Karpas-422 (cell line): ENCODE measurements at regions not wholly inside any gene's neighbourhood (a gene's known extent, or its start where the extent isn't known, plus 50 kb on each side); places are given as distances from the start of the nearest gene placed in this dataset.
A peak's percentile ranks its signal among the peaks of the same experiment; 100 is the strongest.
"Not testable (repeated sequence)": the region's sequence is repeated elsewhere in the genome, so short reads cannot be mapped to it uniquely, and the experiment has no call there.

Experiments
- DNase-seq: peaks from one replicate; pipeline ENCODE4 v3.0.0-alpha.2; 2015
- H2AFZ ChIP-seq: fragments of 200-600 bp; sonication (generic); 2 replicates; pipeline ENCODE4 v1.6.1; 2014; ENCODE audit warnings: antibody characterized with exemption, low read length, mixed read lengths
- H3K27ac ChIP-seq: fragments of 200-600 bp; sonication (generic); 2 replicates; pipeline ENCODE4 v1.5.1; 2014; ENCODE audit warnings: mild to moderate bottlenecking, low read length, moderate library complexity
- H3K27me3 ChIP-seq: fragments of 200-600 bp; sonication (generic); 2 replicates; pipeline ENCODE4 v1.6.1; 2014; ENCODE audit warnings: low read length, mixed read lengths
- H3K36me3 ChIP-seq: fragments of 200-600 bp; sonication (generic); 2 replicates; pipeline ENCODE4 v1.6.1; 2014; ENCODE audit warnings: low read length, mixed read lengths; ENCODE audit not compliant: insufficient read depth
- H3K4me1 ChIP-seq: fragments of 200-600 bp; sonication (generic); 2 replicates; pipeline ENCODE4 v1.6.1; 2014; ENCODE audit warnings: mild to moderate bottlenecking, low read length, mixed read lengths
- H3K4me2 ChIP-seq: fragments of 200-600 bp; sonication (generic); 2 replicates; pipeline ENCODE4 v1.6.1; 2014; ENCODE audit warnings: low read length, low read depth, mild to moderate bottlenecking; ENCODE audit not compliant: poor library complexity, severe bottlenecking
- H3K4me3 ChIP-seq: fragments of 200-600 bp; sonication (generic); 2 replicates; pipeline ENCODE4 v1.5.1; 2014; ENCODE audit warnings: mild to moderate bottlenecking, antibody characterized with exemption, low read length, mixed read lengths
- H3K79me2 ChIP-seq: fragments of 200-600 bp; sonication (generic); 2 replicates; pipeline ENCODE4 v1.6.1; 2014; ENCODE audit warnings: mild to moderate bottlenecking, low read length, mixed read lengths
- H3K9ac ChIP-seq: fragments of 200-600 bp; sonication (generic); 2 replicates; pipeline ENCODE4 v1.6.0; 2014; ENCODE audit warnings: low read length
- H3K9me2 ChIP-seq: fragments of 200-600 bp; sonication (generic), shearing (Covaris generic); replicated peaks from 2 replicates; pipeline ENCODE4 v1.6.0; 2014; ENCODE audit warnings: mild to moderate bottlenecking, low read length, moderate library complexity; ENCODE audit not compliant: insufficient read depth
- H3K9me3 ChIP-seq: fragments of 300-700, 200-600 bp; sonication (generic); 2 replicates; pipeline ENCODE4 v1.6.1; 2014; ENCODE audit warnings: low read length, mixed read lengths
- H4K20me1 ChIP-seq: fragments of 200-600 bp; sonication (generic); 2 replicates; pipeline ENCODE4 v1.6.1; 2014; ENCODE audit warnings: mild to moderate bottlenecking, antibody characterized with exemption, low read length, low read depth; ENCODE audit not compliant: insufficient read depth

DNA sequence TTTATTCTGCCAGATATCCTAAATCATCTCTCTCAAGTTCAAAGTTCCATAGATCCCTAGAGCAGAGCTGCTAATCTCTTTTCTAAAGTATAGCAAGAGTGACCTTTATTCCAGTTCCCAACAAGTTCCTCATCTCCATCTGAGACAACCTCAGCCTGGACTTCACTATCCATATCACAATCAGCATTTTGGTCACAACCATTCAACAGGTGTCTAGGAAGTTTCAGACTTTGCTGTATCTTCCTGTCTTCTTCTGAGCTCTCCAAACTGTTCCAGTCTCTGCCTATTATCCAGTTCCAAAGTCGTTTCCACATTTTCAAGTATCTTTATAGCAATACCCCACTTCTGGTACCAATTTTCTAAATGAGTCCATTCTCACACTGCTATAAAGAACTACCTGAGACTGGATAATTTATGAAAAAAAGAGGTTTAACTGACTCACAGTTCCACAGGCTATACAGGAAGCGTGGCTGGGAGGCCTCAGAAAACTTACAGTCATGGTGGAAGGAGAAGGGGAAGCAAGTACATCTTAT lies 148.7 kb upstream of the FNDC3A start:
- DNase-seq, H3K4me3 ChIP-seq, H2AFZ ChIP-seq, H3K36me3 ChIP-seq, H3K9ac ChIP-seq, H4K20me1 ChIP-seq, H3K27me3 ChIP-seq, H3K4me2 ChIP-seq, H3K79me2 ChIP-seq, H3K9me2 ChIP-seq, H3K27ac ChIP-seq: not testable (repeated sequence)
- H3K4me1 ChIP-seq, result peaks cover 38% of the 10 kb centered on the region
- H3K9me3 ChIP-seq, result peaks cover 14% of the 10 kb centered on the region

DNA sequence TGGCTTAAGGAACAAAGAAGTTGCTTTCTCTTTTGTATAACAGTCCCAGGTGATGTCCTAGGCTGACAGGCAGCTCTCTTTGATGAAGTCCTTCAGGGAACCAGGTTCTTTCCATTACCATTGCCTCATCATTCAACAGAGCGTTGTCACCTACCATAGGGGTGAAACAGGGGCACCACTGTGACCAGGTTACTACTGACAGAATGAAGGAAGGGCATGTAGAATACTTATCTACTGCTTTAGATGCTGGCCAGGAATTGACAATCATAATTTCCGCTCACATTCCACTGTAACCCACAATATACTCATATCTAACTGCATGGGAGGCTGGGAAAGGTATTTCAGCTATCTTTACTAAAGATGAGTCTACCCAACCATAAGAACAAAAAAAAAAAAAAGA lies 148.0 kb upstream of the FNDC3A start:
- no peak for DNase-seq
- Histone ChIP-seq H3K4me3 (no peak overlapping the region), H2AFZ (no peak overlapping the region), H3K4me2 (no peak overlapping the region), H3K9ac (no peak overlapping the region), H3K27me3 (no peaks in the 10 kb centered on the region), H3K9me2 (no peaks in the 10 kb centered on the region), H3K9me3 (peaks cover 14% of the 10 kb centered on the region), H3K27ac (peak overlapping the region; percentile 88; the same call in 1 of the 2 replicates), H4K20me1 (no peaks in the 10 kb centered on the region), H3K4me1 (peaks cover 38% of the 10 kb centered on the region), H3K36me3 (no peaks in the 10 kb centered on the region; the same call in 1 of the 2 replicates), H3K79me2 (no peaks in the 10 kb centered on the region)

DNA sequence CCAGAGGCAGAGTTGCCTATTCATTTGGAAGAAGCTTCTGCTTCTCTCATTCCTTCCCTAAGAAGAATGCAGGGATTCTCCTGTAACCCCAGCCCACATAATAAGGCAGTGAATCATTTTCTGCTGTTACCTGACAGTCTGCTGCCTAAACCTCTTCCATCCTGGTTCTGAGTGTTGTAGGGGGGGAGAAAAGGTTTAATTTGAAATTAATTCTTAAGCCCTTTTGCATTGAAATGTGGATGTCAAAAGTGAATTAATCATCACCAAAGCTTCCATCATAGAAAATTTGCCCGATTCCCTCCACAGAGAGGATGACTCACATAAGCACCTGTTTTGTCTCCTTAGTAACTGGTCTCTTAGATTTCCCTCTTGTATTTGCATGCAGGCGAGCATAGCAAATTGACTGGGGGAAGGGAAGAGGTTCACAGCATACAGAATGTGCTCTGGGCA lies 146.7 kb upstream of the FNDC3A start:
- peak overlapping the region; percentile 47 for H3K9ac ChIP-seq
- peaks cover 14% of the 10 kb centered on the region for H3K9me3 ChIP-seq
- no peaks in the 10 kb centered on the region; the same call in 1 of the 2 replicates for H3K36me3 ChIP-seq
- peak overlapping the region; percentile 88 for H3K27ac ChIP-seq
- DNase-seq, result peak; percentile 91
- H3K79me2 ChIP-seq, result no peaks in the 10 kb centered on the region
- no peaks in the 10 kb centered on the region for H3K27me3 ChIP-seq
- H4K20me1 ChIP-seq, result no peaks in the 10 kb centered on the region
- peak overlapping the region; percentile 63 for H3K4me2 ChIP-seq
- peak overlapping the region; percentile 19; the same call in 1 of the 2 replicates for H2AFZ ChIP-seq
- peaks cover 38% of the 10 kb centered on the region for H3K4me1 ChIP-seq
- peak overlapping the region; percentile 39; the same call in 1 of the 2 replicates for H3K4me3 ChIP-seq
- no peaks in the 10 kb centered on the region for H3K9me2 ChIP-seq

DNA sequence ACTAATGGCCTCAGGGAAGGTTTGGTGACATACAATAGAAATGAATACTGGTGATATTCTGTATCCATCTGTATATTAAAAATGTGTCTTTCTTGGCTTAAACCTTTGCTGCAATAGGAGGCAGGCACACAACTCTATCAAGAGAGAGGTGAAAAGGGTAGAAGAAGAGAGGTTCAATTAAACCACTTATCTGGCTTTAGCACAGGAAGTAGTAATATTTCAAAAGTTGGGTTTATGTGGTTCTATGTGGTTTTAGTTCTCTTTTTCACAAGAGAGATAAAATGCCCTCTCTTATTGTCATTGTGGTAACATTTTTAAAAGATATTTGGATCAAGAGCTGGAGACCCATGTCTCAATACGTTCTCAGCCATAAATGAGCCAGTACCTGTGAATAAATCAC lies 146.2 kb upstream of the FNDC3A start:
- H3K36me3 ChIP-seq, result no peaks in the 10 kb centered on the region; the same call in 1 of the 2 replicates
- H3K4me1 ChIP-seq, result peaks cover 38% of the 10 kb centered on the region
- H3K4me3 ChIP-seq, result peak overlapping the region; percentile 39; the same call in 1 of the 2 replicates
- peak overlapping the region; percentile 47 for H3K9ac ChIP-seq
- peak overlapping the region; percentile 88 for H3K27ac ChIP-seq
- no peaks in the 10 kb centered on the region for H3K9me2 ChIP-seq
- H3K4me2 ChIP-seq, result peak overlapping the region; percentile 63
- no peaks in the 10 kb centered on the region for H3K27me3 ChIP-seq
- H3K79me2 ChIP-seq, result no peaks in the 10 kb centered on the region
- no peaks in the 10 kb centered on the region for H4K20me1 ChIP-seq
- peak; percentile 54 for DNase-seq
- peak overlapping the region; percentile 76 for H2AFZ ChIP-seq
- H3K9me3 ChIP-seq, result peaks cover 14% of the 10 kb centered on the region

DNA sequence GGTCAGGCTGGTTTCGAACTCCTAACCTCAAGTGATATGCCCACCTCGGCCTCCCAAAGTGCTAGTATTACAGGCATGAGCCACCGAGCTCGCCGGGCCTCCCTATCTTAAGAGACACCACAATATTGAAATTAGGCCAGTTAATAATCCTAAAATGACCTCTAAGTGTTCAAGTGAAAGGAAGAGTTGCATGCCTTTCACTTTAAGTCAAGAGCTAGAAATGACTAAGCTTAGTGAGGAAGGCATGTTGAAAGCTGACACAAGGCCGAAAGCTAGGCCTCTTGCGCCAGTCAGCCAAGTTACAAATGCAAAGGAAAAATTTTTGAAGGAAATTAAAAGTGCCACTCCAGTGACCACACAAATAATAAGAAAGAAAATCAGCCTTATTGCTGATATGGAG lies 144.5 kb upstream of the FNDC3A start:
- Histone ChIP-seq H3K4me2 (no peak overlapping the region), H3K9me2 (no peaks in the 10 kb centered on the region), H3K9me3 (peaks cover 14% of the 10 kb centered on the region), H3K4me1 (peaks cover 36% of the 10 kb centered on the region), H3K27me3 (no peaks in the 10 kb centered on the region), H2AFZ (peak overlapping the region; percentile 20; the same call in 1 of the 2 replicates), H4K20me1 (no peaks in the 10 kb centered on the region), H3K36me3 (no peaks in the 10 kb centered on the region; the same call in 1 of the 2 replicates), H3K4me3 (no peak overlapping the region), H3K27ac (no peak overlapping the region), H3K9ac (no peak overlapping the region), H3K79me2 (no peaks in the 10 kb centered on the region)
- DNase-seq, result no peak

DNA sequence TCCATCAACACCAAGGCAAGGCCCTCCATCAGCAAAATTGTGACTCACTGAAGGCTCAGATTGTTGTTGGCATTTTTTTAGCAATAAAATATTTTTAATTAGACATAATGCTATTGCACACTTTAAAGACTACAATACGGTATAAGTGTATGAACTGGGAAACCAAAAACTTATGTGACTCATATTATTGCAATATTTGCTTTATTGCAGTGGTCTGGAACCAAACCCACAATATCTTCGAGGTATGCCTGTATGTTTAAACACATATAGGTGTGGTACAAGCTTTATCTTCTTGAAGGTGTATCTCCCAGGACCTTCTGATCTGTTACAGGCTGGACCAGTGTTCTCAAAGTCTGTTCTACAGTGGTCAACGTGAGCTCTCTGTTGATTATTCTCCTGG lies 142.3 kb upstream of the FNDC3A start:
- Histone ChIP-seq H3K9ac (no peak overlapping the region), H3K36me3 (no peaks in the 10 kb centered on the region), H3K4me1 (peaks cover 25% of the 10 kb centered on the region), H3K4me3 (no peak overlapping the region), H2AFZ (no peak overlapping the region), H3K9me2 (no peaks in the 10 kb centered on the region), H4K20me1 (no peaks in the 10 kb centered on the region), H3K4me2 (no peak overlapping the region), H3K27me3 (no peaks in the 10 kb centered on the region), H3K79me2 (no peaks in the 10 kb centered on the region), H3K27ac (no peak overlapping the region), H3K9me3 (peaks cover 5% of the 10 kb centered on the region; the same call in 1 of the 2 replicates)
- DNase-seq, result no peak

DNA sequence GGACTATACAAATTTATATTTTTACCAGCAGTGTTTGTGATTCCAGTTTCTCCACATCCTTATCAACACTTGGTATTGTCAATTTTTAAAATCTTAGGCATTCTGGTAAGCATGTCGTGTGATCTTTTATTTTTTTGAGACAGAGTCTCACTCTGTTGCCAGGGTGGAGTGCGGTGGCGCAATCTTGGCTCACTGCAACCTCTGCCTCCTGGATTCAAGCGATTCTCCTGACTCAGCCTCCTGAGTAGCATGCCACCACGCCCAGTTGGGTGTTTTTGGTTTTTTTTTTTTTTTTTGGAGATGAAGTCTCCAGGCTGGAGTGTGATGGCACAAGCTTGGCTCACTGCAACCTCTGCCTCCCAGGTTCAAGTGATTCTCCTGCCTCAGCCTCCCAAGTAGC lies 140.4 kb upstream of the FNDC3A start:
- H3K4me3 ChIP-seq, H3K4me2 ChIP-seq, H3K27me3 ChIP-seq, H3K9me2 ChIP-seq, H2AFZ ChIP-seq, H3K9me3 ChIP-seq, H4K20me1 ChIP-seq, H3K9ac ChIP-seq, H3K79me2 ChIP-seq, H3K4me1 ChIP-seq, DNase-seq, H3K36me3 ChIP-seq, H3K27ac ChIP-seq: not testable (repeated sequence)

DNA sequence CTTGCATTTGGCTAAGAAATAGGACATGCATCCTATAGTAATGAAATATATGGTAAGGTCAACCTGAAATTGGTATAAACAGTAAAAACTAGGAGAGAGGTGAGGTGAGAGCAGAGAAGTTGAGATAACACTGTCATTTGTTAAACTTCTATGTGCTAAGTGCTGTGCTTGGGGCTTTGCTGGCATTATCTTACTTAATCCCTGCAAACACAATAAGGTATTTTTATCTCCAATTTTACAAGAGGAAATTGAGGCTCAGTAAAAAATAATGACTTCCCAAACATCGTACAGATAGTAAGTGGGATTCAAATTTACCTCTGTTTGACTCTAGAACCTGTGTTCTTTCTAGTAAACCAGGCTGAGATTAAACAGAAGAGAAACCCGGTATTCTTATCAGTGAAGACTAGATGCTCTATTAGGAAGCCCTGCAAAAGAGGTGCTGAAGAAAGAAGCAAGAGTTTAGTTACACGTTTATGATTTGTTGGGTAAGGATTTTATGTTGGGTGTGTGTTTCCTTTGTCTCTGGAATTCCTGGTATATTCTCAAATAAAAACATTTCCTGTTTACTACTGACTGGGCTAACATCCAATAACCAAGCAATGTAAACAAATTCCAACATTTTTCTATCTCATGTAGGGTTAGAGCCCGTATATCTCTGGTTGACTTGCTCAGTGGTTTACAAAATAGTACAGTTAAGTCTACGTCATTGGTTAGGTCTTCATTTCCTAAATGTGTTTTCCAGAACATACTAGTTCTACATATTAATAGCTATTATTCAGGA lies 137.3 kb upstream of the FNDC3A start:
- Histone ChIP-seq H4K20me1 (no peaks in the 10 kb centered on the region), H3K27me3 (no peaks in the 10 kb centered on the region), H3K4me1 (peaks cover 3% of the 10 kb centered on the region; the same call in 1 of the 2 replicates), H3K4me3 (no peak overlapping the region), H2AFZ (no peak overlapping the region), H3K79me2 (no peaks in the 10 kb centered on the region), H3K36me3 (no peaks in the 10 kb centered on the region), H3K9me3 (no peaks in the 10 kb centered on the region), H3K4me2 (no peak overlapping the region), H3K9ac (no peak overlapping the region), H3K27ac (no peak overlapping the region), H3K9me2 (no peaks in the 10 kb centered on the region)
- no peak for DNase-seq
